Large intestine (tissue), 3 donors: ENCODE measurements at regions not wholly inside any gene's neighbourhood (a gene's known extent, or its start where the extent isn't known, plus 50 kb on each side); places are given as distances from the start of the nearest gene placed in this dataset.

Source experiments
- DNase-seq, 2 donors: peaks; one replicate each; pipeline versions ENCODE4 v3.0.0 to v3.0.0-alpha.2; 2013
- H3K27ac ChIP-seq: one replicate; pipeline ENCODE4 v1.5.1; 2013; ENCODE audit warnings: low read length
- H3K27me3 ChIP-seq: 2 replicates; pipeline ENCODE4 v1.6.1; 2013; ENCODE audit warnings: low read length; ENCODE audit not compliant: control insufficient read depth, insufficient read depth
- H3K36me3 ChIP-seq: 2 replicates; pipeline ENCODE4 v1.6.1; 2013; ENCODE audit warnings: low read length; ENCODE audit not compliant: control insufficient read depth, insufficient read depth
- H3K4me1 ChIP-seq: one replicate; pipeline ENCODE4 v1.6.1; 2013; ENCODE audit warnings: low read length; ENCODE audit not compliant: control insufficient read depth, insufficient read depth
- H3K4me3 ChIP-seq: one replicate; pipeline ENCODE4 v1.5.1; 2013; ENCODE audit warnings: low read length
- H3K9me3 ChIP-seq: one replicate; pipeline ENCODE4 v1.6.1; 2013; ENCODE audit warnings: mild to moderate bottlenecking, low read depth, low read length, moderate library complexity; ENCODE audit not compliant: control insufficient read depth
- WGBS: methylation state at CpG from one replicate; pipeline ENCODE4 v1.1.5; 2013; ENCODE audit warnings: low lambda C conversion rate; ENCODE audit not compliant: insufficient coverage; 5-methylcytosine and 5-hydroxymethylcytosine counted together

DNA sequence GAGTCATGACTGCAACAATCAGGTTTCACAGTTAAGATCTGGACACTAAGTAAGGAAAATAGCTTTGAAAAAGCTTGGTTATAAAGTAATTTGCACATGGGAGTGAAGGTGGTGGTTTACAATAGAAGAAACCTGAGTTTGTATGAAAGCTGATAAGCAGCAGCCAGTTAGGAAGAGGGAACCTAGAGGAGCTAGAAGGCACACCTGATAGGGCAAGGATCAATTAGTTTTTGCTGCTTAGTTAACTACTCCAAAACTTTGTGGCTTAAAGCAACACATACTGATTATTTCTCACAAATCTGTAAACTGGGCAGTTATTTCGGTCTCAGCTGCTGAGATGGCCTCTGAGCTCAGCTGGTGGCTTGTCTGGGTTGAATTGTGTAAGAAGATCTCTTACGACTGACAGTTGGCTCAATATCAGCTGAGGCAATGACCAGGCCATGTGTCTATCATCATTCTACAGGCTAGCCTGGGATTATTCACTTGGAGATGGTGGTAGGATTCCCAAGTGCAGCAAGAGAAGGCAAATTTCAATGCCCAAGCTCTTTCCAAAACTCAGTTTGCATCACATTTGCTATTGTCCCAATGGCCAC is 255.0 kb upstream of the PITX2 start:
- peak; percentile 60 to 78 for DNase-seq
- no peaks in the 10 kb centered on the region for H3K27me3 ChIP-seq
- no CpG with 5 or more reads among the region's 2 CpGs for WGBS
- H3K27ac ChIP-seq, result peak overlapping the region; percentile 51
- no peaks in the 10 kb centered on the region for H3K9me3 ChIP-seq
- H3K36me3 ChIP-seq, result no peaks in the 10 kb centered on the region
- peaks cover 3% of the 10 kb centered on the region for H3K4me1 ChIP-seq
- H3K4me3 ChIP-seq, result no peak overlapping the region

DNA sequence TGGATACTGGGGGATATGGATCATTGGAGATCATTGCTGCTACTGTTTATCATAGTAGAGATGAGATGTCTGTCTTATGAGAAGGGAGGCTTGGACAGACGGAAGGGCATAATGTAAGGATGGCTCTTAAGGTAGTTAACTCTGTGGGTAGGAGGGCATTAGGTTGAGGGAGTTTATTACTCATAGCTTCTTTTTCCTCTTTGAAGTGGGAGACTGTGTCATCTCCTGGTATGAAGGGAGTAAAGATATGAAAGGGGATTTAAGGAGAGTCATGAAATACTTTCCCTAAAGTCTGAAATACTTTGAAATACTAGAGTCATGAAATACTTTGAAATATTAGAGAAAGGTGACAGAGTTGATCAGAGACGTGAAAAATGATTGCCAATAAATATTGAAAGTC is 255.5 kb upstream of the PITX2 start:
- 80% methylated on average over 1 of the region's 2 CpGs for WGBS
- Histone ChIP-seq H3K27me3 (no peaks in the 10 kb centered on the region), H3K4me3 (no peak overlapping the region), H3K9me3 (no peaks in the 10 kb centered on the region), H3K4me1 (peaks cover 3% of the 10 kb centered on the region), H3K27ac (no peak overlapping the region), H3K36me3 (no peaks in the 10 kb centered on the region)
- DNase-seq, result no peak

DNA sequence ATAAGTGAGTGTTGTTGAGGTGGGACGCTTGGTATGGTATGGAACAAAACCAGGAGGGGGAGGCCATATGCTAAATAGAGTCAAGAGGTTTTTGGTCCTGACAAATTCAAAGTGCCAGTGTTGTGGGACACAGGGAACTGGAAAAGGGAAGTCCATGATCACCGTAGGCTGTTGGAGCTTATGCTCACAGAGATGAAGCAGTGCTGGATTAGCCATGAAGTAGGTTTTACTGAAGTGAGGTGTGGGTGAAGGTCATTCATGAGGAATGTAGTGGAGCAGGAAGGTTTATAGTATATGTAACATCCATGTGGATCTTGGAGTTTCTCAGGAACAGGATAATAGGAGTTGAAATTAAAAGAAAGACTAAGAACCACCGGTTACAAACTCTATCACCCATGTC is 256.1 kb upstream of the PITX2 start:
- Histone ChIP-seq H3K4me3 (no peak overlapping the region), H3K27me3 (no peaks in the 10 kb centered on the region), H3K4me1 (peaks cover 3% of the 10 kb centered on the region), H3K9me3 (no peaks in the 10 kb centered on the region), H3K27ac (no peak overlapping the region), H3K36me3 (no peaks in the 10 kb centered on the region)
- 60% methylated on average over 1 of the region's 3 CpGs for WGBS
- peak in 1 of 2 donors; percentile 51 for DNase-seq

DNA sequence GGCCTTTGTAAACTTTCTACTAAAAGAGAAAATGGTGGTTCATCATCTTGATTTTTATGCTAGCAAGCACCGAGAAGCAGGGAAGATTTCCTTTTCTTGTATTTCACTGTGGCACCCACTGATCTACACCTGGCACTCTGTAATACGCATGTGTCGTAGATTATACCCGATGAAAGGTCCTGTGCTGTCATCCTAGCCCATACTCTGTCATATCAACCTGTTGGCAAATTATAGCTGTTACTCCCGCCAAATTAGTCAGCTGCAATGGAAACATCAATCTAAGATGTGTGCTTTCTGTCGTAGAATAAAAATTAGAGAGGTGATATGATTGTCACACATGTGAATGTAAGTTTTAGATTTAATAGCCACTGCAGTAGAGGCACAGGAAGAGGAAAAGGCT is 263.4 kb upstream of the PITX2 start:
- no peaks in the 10 kb centered on the region for H3K4me1 ChIP-seq
- H3K4me3 ChIP-seq, result no peak overlapping the region
- no CpG with 5 or more reads among the region's 6 CpGs for WGBS
- no peak for DNase-seq
- no peak overlapping the region for H3K27ac ChIP-seq
- H3K36me3 ChIP-seq, result no peaks in the 10 kb centered on the region
- H3K9me3 ChIP-seq, result no peaks in the 10 kb centered on the region
- peaks cover 2% of the 10 kb centered on the region for H3K27me3 ChIP-seq

DNA sequence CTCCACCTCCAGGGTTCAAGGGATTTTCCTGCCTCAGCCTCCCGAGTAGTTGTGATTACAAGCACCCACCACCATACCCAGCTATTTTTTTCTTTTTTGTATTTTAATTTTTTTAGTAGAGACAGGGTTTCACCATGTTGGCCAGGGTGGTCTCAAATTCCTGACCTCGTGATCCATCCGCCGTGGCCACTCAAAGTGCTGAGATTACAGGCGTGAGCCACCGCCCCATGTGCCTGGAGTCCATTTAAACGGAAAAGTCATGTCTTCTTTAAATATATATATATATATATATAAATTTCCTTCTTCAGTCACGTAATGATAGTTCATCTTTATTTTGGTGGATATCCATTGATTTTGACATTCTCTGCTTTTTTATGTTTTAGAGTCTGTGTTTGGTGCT is 264.0 kb upstream of the PITX2 start:
- no CpG with 5 or more reads among the region's 8 CpGs for WGBS
- no peaks in the 10 kb centered on the region for H3K9me3 ChIP-seq
- H3K4me3 ChIP-seq, result no peak overlapping the region
- H3K27ac ChIP-seq, result no peak overlapping the region
- peaks cover 2% of the 10 kb centered on the region for H3K27me3 ChIP-seq
- DNase-seq, result no peak
- no peaks in the 10 kb centered on the region for H3K36me3 ChIP-seq
- no peaks in the 10 kb centered on the region for H3K4me1 ChIP-seq

DNA sequence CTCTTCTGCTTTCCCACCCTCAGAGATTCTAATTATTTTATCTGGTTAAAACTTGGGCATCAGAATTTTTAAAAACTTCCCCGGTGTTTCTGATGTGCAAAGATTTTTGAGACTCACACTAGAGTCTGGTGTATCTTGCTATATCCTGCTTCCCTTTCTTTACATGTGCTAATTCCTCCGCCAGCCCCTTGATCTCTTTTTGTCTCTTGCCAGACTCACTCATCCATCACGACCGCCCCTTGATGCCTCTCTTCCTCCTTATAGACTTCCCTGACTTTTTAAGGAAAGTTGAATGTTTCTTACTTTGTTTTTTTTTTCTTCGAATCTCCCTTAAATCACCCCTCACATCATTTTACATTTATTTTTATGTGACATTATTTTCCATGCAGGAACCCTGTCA is 274.9 kb upstream of the PITX2 start:
- 100% methylated on average over 3 of the region's 5 CpGs for WGBS
- Histone ChIP-seq H3K4me1 (no peaks in the 10 kb centered on the region), H3K27me3 (peaks cover 4% of the 10 kb centered on the region), H3K9me3 (no peaks in the 10 kb centered on the region), H3K4me3 (no peak overlapping the region), H3K36me3 (no peaks in the 10 kb centered on the region), H3K27ac (no peak overlapping the region)
- DNase-seq, result no peak

DNA sequence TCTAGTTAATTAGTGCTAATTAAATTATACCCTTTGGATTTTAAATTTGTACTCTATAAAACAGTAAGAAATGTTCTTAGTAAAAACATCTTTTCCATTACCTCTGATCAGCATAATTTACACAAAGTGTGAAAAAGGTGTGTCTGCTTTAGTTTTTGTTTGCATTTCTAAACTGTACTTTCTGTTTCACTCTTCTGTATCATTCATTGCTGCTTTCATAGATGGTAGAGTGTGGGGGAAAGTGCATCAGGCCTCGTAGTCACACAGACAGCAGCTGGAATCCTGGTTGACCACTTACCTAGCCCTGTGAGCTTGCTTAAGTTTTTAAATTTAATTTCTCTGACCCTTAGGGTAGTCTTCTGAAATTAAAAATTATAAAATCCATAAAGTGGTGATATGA is 275.4 kb upstream of the PITX2 start:
- peak; percentile 26 to 63 for DNase-seq
- Histone ChIP-seq H3K4me3 (no peak overlapping the region), H3K27me3 (peaks cover 5% of the 10 kb centered on the region), H3K4me1 (no peaks in the 10 kb centered on the region), H3K9me3 (no peaks in the 10 kb centered on the region), H3K36me3 (no peaks in the 10 kb centered on the region), H3K27ac (no peak overlapping the region)
- no CpG with 5 or more reads among the region's 1 CpG for WGBS

DNA sequence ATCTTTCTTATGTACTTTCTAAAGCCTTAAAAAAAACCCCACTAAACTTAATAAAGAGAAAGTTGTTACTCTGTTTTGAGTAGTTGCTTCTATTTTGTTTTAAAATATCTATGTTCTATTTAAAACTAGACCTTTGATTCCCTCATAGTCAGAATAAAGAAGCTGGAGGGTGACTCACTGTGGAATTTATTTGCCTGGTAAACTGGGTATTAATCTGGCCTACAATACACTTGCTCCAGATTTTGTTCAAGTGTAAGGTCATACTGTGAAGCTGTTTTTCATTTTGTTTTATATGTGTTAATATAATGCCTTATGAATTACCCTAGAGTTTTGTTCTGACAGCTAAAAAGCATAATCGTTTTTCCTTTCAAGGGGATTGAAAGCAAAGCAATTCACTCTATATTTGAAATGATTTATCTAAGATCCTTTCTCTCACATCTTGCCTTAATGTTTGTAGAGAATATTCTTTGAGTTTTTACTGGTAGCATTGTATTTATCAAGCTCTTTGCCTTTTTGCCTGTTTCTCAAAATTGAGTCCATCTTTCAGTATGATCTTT is 277.4 kb upstream of the PITX2 start:
- Histone ChIP-seq H3K36me3 (no peaks in the 10 kb centered on the region), H3K27ac (no peak overlapping the region), H3K27me3 (peaks cover 13% of the 10 kb centered on the region), H3K9me3 (no peaks in the 10 kb centered on the region), H3K4me3 (no peak overlapping the region), H3K4me1 (no peaks in the 10 kb centered on the region)
- WGBS, result 67% methylated on average over 1 of the region's 1 CpG
- DNase-seq, result no peak

DNA sequence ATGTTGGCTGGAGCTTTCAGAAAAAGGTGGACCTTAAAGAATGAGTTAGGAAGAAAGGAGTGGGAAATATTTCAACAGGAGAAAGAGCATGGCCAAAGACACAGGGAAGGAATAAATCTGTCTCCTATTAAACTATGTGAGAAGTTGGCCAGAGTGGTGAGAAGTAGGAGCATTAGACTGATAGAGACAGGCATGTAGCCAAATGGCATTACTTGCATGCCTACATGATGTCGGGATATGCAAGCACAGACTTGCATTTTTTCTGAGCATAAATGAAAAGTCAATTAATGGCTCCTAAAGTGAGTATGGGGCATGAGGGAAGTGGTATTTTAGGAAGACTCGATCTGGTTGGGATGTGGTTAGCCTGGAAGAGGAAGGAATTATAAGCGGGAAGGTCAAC is 279.6 kb upstream of the PITX2 start:
- Histone ChIP-seq H3K4me3 (no peak overlapping the region), H3K27me3 (peaks cover 26% of the 10 kb centered on the region), H3K36me3 (no peaks in the 10 kb centered on the region), H3K27ac (no peak overlapping the region), H3K4me1 (no peaks in the 10 kb centered on the region), H3K9me3 (no peaks in the 10 kb centered on the region)
- no peak for DNase-seq
- WGBS, result 64% methylated on average over 2 of the region's 3 CpGs

DNA sequence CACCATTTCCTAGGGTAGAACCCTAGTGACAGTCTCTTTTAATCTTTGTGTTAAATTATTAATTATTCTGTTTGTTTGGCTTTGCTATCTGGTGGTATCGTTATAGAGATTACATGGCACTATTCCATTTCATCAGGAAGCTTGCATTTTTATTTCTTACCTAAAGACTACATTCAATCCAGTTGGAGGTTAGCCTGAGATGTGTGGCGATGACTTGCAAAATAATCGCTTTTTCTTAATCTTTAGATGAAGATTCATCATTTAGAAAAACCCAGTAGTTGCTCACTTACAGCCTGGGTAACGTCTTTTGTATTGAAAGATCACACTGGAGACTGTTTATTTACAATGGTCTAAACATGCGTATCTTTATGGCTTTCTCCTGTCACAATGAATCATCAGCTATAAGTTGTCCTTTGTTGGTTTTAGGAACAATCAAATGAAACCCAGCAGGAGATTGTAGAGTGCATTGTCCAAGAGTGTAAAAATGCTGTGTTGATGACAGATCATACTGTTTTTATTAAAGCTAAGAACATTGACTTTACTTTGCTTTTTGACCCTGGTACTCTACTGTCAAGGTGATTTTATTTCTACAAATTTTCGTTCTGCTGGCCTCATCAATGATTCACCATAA is 281.7 kb upstream of the PITX2 start:
- Histone ChIP-seq H3K9me3 (no peaks in the 10 kb centered on the region), H3K36me3 (no peaks in the 10 kb centered on the region), H3K27ac (no peak overlapping the region), H3K27me3 (peaks cover 26% of the 10 kb centered on the region), H3K4me1 (no peaks in the 10 kb centered on the region), H3K4me3 (no peak overlapping the region)
- WGBS, result 29% methylated on average over 1 of the region's 6 CpGs
- peak in 1 of 2 donors; percentile 34 for DNase-seq

DNA sequence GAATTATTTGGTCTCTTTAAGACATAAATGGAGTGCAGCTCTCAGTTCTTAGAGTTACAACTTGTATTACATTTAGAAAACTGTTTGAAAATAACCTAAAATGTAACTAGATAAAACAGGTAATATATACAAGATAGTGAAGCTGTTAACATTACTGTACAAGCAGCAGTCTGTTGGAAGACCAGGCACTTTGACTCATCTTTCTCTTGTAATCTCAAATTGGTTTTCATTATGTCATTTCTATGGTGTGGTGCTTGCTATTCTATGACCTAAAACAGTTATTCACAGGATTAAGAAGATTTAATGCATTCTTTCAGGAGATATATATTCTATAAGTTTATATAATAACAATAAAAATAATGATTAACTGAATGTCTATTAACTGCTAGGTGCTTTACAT is 282.5 kb upstream of the PITX2 start:
- H3K4me3 ChIP-seq, result no peak overlapping the region

More for the DNA sequence above, 282.5 kb upstream of the PITX2 start:
- Histone ChIP-seq H3K36me3 (no peaks in the 10 kb centered on the region), H3K27me3 (peaks cover 26% of the 10 kb centered on the region), H3K27ac (no peak overlapping the region), H3K9me3 (no peaks in the 10 kb centered on the region), H3K4me1 (no peaks in the 10 kb centered on the region)
- no peak for DNase-seq
